ENCODE measurements at regions not wholly inside any gene's neighbourhood (a gene's known extent, or its start where the extent isn't known, plus 50 kb on each side); places are given as distances from the start of the nearest gene placed in this dataset.
"Not testable (repeated sequence)": the region's sequence is repeated elsewhere in the genome, so short reads cannot be mapped to it uniquely, and the experiment has no call there.

- no peak for DNase-seq
Observed at GRCh38 chr6:92522589-92522988, 896.8 kb downstream of the EPHA7 start.

GRCh38 chr6:92521553-92521952 lies 897.8 kb downstream of the EPHA7 start:
- no peak for DNase-seq

- DNase-seq: no peak
Observed at GRCh38 chr6:92510137-92510536, 909.2 kb downstream of the EPHA7 start.

DNA sequence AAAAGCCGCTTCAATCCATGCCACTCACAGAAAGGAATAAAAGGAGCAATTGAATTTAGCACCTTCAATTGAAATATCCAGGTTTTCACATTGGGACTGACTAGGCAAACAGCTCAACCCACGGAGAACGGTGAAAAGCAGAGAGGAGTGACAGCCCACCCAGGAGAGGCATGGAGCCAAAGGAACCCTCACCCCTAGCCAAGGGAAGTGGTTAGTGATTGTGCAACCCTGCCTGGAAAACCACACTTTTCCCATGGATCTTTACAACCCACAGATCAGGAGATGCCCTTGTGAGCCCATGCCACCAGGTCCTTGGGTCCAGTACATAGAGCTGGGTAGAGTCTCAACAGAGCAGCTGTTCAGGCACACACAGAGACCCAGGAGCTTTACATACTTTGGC lies 911.8 kb downstream of the EPHA7 start:
- DNase-seq: no peak

DNA sequence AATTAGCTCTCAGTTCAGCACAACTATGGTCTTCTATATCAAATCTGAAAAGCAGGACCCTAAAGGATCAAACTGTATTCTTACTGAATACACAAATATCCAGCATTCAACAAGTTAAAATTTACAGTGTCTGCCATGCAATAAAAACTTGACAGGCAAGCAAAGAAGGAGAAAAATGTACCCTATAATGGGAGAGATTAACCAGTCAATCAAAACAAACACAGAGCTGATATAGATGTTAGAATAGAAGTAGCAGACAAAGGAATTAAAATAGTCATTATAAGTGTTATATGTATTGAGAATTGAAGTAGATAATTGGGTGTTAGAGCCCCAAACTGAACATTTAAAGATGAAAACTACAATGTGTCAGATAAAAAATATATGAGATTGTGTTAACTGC lies 914.9 kb downstream of the EPHA7 start:
- DNase-seq: no peak

DNA sequence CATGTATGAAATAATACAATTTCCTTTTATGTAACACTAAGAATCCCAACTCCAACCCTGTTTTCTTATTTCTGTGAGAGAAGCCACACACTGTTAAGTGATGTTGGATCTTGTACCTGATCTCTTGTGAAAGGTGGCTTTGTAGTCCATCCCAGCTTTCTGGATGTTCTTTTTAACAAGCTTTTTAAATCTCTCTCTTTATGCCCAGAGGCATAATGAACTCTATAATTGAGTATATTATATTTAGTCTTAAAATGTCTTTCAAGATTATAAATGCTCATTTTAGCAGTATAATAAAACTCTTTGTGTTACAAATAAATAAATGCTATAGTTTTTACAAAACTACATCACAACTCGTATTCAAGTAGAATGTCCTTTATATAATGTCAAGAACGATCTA lies 922.1 kb downstream of the EPHA7 start:
- no peak for DNase-seq

DNA sequence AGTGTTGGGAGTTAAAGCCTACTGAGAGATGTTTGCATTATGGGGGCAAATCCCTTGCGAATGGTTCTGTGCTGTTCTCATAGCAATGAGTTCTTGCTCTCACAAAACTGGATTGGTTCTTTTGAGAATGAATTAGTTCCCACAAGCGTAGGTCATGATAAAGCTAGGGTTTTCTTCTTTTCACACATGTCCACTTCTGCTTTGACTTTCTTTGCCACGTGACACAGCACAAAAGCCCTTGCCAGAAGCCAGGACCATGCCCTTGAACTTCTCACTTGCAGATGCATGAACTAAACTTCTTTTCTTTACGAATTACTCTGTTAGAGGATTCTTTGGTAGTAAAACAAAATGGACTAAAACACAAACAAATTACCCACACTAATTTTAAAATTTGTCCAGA lies 922.8 kb downstream of the EPHA7 start:
- DNase-seq: no peak

DNA sequence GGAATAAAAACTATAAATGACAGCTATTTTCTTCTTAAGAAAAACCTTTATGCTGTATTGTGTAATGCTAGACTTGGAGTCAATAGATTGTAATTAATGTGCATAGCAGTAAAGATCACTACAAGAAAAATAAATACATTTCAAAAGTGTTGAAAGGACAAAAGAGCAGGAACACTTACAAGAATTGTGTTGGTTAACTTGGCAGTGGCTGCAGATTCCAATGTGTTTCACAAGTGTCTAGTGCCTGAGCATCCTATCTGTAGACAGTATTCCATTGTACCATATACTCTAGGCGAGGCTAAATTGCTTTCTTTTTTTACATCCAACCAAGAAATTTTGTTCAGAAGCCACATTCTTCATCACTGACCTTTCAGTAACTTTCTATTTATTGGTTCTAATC lies 924.1 kb downstream of the EPHA7 start:
- no peak for DNase-seq

DNA sequence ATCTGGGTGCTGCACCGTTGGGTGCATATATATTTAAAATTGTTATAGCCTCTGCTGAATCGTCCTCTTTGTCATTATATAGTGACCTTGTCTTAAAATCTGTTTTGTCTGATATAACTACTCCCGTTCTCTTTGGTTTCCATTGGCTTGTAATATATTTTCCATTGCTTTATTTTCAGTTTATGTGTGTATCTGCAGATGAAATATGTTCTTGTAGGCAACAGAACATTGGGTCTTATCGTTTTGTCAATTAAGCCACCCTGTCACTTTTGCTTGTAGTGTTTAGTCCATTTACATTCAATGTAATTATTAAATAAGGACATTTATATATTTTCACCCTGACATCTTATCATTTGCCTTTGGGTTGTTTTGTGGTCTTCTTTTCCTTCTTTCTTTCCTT lies 933.9 kb downstream of the EPHA7 start:
- DNase-seq: no peak

GRCh38 chr6:92479831-92480230 lies 939.5 kb downstream of the EPHA7 start:
- no peak for DNase-seq

DNA sequence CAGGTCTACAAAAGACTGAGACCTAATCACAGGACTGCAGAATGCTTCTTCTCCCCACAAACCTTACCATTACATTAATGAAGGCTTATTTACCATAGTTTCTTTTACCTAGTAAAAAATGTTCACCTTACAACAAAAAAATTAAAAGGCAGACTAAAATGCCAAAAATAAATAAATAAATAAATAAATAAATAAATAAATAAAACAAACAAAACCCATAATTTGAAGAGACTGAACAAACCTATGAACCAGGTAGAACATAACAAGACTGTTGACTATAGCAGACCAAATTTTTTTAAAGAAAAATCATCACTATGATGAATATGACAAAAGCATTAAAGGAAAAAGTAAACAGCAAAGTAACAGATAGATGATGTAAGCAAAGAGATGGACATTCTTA lies 946.3 kb downstream of the EPHA7 start:
- DNase-seq: no peak

GRCh38 chr6:92469186-92469828 lies 950.1 kb downstream of the EPHA7 start:
- no peak for DNase-seq

- no peak for DNase-seq
Observed at GRCh38 chr6:92468066-92468465, 951.3 kb downstream of the EPHA7 start.

GRCh38 chr6:92460133-92460532 lies 959.2 kb downstream of the EPHA7 start:
- no peak for DNase-seq

GRCh38 chr6:92459606-92460005 lies 959.8 kb downstream of the EPHA7 start:
- DNase-seq: no peak

- DNase-seq: no peak
Observed at GRCh38 chr6:92446052-92446451, 973.3 kb downstream of the EPHA7 start.

DNA sequence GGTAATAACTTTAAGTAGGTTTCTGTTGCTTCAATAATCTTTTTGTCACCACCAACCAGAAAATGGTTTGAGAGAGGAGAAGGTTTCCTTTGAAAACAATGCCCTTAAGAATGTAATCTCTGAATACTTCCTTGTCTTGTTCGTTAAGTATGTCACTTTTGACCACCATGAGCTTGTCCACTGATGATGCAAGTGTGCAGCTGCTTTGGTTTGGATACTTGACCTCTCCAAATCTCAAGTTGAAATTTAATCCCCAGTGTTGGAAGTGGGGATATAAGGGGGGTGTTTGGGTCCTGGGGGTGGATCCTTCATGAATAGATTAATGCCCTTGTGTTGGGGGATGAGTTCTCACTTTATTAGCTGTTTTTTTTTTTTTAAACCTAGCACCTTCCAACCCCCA lies 985.4 kb downstream of the EPHA7 start:
- no peak for DNase-seq

- no peak for DNase-seq
Observed at GRCh38 chr6:92431502-92431901, 987.9 kb downstream of the EPHA7 start.

DNA sequence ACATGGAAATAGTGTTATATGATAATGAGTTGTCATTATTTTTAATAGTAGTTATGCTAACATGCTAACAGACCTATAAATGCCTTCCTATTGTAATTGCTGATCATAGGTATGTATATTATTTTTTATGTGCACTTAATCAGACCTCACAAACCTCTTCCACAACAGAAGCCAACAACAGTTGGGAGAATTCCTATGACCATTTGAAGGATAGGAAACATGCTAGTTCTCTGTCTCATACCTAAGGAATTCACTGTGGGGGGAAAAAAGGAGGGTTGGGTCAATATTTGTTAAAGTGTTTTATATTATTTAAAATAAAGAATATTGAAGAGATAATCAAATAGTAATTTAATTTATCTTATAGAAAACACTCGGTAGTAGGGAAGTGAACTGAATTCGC lies 990.9 kb downstream of the EPHA7 start:
- no peak for DNase-seq

DNA sequence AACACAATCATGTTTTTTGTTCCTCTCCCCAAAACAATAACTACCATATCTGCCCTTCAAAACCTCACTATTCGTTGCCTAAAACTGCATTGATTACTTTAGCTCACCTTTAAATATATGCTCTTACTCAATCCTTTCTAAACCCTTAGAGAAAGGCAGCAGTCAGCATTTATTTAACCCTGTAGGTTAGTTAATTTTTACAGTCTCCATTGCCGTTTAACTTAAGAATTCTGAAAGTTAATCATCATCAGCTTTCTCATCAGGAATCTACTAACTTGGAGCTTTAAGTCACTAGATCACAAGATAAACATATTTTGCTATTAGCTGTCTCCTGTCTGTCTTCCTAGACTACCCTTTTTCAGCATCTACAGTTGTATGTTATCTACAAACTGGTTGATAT lies 991.9 kb downstream of the EPHA7 start:
- no peak for DNase-seq

DNA sequence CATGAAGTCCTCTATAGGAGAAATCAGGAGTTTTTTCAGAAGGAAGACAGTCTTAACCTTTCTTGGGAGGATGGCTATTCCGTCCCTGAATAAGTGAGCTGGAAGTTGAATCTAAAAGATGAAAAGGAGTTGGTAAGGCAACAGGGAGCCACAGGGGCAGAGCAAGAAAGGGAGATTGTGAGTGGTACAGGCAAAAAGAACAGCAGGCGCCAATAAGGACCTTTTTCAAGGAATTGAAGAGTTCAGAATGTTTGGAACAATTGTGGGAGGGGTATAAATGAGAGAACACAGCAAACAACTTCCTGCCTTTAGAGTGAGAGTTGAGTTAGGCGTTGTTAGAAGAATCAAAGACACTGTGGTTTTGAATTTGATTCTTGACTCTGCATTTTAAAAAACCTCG lies 1003.7 kb downstream of the EPHA7 start:
- no peak for DNase-seq

DNA sequence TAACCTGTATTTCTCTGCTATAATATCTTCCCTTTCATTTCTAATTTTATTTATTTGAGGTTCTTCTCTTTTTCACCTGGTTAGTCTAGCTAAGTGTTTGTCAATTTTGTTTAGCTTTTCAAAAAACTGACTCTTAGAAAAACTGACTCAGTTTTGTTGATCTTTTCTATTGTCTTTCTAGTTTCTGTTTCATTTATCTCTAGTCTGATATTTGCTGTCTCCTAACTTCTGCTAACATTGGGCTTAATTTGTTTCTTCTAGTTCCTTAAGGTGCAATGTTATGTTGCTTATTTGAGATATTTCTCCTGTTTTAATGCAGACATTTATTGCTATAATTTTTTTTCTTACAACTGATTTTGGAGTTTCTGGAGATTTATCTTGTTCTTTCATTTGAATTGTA lies 1011.0 kb downstream of the EPHA7 start:
- DNase-seq: no peak

- peak in 1 of 2 donors; percentile 3 for DNase-seq
Observed at GRCh38 chr6:92404281-92404680, 1015.1 kb downstream of the EPHA7 start.

- DNase-seq: no peak
Observed at GRCh38 chr6:92399911-92400310, 1019.4 kb downstream of the EPHA7 start.

DNA sequence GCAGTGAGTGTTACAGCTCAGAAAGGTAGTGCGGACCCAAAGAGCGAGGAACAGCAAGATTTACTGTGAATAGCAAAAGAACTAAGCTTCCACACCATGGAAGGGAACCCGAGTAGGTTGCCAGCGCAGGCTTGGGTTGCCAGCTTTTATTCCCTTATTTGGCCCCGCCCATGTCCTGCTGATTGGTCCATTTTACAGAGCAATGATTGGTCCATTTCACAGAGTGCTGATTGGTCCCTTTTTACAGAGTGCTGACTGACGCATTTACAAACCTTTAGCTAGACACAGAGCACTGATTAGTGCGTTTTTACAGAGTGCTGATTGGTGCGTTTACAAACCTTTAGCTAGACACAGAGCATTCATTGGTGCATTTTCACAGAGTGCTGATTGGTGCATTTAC lies 1030.7 kb downstream of the EPHA7 start:
- not testable (repeated sequence) for DNase-seq

All from right lung (tissue), 2 donors.